Chondrocyte (in vitro differentiated cells): ENCODE measurements at regions not wholly inside any gene's neighbourhood (a gene's known extent, or its start where the extent isn't known, plus 50 kb on each side); places are given as distances from the start of the nearest gene placed in this dataset.

ENCODE experiments used
- DNase-seq: peaks from one replicate; pipeline ENCODE4 v3.0.0; 2021; ENCODE audit warnings: mixed read lengths, low spot score
- H3K27ac Mint-ChIP-seq: one replicate; pipeline ENCODE4 v1.8.0; 2021; ENCODE audit warnings: mild to moderate bottlenecking, moderate library complexity, mixed read lengths; ENCODE audit not compliant: unreplicated experiment
- H3K27me3 Mint-ChIP-seq: 2 replicates; pipeline ENCODE4 v1.8.0; 2021; ENCODE audit warnings: low read depth, mixed read lengths
- H3K36me3 Mint-ChIP-seq: 2 replicates; pipeline ENCODE4 v1.8.0; 2021; ENCODE audit warnings: low read depth, mixed read lengths
- H3K4me1 Mint-ChIP-seq: 2 replicates; pipeline ENCODE4 v1.8.0; 2021; ENCODE audit warnings: low read depth, mild to moderate bottlenecking, mixed read lengths
- H3K4me3 Mint-ChIP-seq: one replicate; pipeline ENCODE4 v1.8.0; 2021; ENCODE audit warnings: mild to moderate bottlenecking, moderate library complexity, mixed read lengths; ENCODE audit not compliant: unreplicated experiment
- H3K9me3 Mint-ChIP-seq: 2 replicates; pipeline ENCODE4 v1.8.0; 2021; ENCODE audit warnings: low read depth, mixed read lengths
- TF ChIP-seq, protein P1 (sequence below): fragments of 200-600 bp; sonication (generic); IDR thresholded peaks from 2 replicates; pipeline ENCODE4 v1.5.0; 2021; ENCODE audit warnings: antibody characterized with exemption, mild to moderate bottlenecking, moderate library complexity

DNA sequence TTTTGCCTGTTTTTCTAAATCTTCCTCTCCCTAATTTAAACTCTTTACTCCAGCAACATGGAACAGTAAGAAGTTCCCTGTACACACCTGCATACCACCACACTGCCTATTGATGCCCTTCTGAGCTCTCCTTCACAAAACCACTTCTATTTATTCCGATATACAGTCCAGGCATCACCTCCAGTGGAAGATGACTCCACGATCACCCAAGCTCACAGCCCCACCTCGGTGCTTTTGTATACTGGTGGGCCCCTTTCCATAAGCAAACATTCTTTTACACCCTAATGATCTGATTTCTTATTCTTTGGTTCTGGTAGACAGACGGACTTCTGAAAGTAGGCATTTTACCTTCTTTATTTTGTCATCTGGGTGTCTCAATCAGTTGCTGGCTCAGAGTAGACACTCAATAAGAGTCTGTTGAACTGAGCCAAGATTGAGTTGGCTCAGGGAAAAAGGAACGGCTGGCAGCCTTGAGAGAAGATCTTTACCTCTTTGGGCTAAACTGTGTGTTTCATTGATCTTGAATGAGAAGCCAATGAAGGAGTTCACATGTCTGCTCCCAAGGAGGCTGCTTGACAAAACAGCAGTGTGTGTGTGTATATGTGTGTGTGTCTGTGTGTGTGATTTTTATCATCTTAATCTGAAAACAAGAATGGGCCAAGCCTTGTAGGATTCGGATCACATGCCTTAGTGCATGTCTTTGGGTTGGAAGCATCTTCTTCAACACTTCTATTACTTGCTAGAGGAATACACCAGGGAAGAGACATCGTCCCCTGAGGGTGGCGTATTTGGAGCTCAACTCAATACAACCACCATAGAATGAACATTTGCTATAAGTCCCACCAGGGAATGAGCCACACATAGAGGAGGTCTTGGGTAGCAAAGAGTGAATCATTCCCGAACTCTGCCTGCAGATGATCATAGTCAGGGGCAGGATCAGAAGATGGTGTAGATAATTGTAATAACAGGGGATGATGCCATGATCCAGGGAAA, 341.8 kb downstream of the CYRIA start:
- DNase-seq, result no peak
- TF ChIP-seq, protein P1, sequence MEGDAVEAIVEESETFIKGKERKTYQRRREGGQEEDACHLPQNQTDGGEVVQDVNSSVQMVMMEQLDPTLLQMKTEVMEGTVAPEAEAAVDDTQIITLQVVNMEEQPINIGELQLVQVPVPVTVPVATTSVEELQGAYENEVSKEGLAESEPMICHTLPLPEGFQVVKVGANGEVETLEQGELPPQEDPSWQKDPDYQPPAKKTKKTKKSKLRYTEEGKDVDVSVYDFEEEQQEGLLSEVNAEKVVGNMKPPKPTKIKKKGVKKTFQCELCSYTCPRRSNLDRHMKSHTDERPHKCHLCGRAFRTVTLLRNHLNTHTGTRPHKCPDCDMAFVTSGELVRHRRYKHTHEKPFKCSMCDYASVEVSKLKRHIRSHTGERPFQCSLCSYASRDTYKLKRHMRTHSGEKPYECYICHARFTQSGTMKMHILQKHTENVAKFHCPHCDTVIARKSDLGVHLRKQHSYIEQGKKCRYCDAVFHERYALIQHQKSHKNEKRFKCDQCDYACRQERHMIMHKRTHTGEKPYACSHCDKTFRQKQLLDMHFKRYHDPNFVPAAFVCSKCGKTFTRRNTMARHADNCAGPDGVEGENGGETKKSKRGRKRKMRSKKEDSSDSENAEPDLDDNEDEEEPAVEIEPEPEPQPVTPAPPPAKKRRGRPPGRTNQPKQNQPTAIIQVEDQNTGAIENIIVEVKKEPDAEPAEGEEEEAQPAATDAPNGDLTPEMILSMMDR, result no peak
- no peaks in the 10 kb centered on the region for H3K36me3 Mint-ChIP-seq
- H3K9me3 Mint-ChIP-seq, result no peaks in the 10 kb centered on the region
- H3K27me3 Mint-ChIP-seq, result peaks cover 4% of the 10 kb centered on the region
- peaks cover 5% of the 10 kb centered on the region for H3K4me1 Mint-ChIP-seq
- no peak overlapping the region for H3K4me3 Mint-ChIP-seq
- H3K27ac Mint-ChIP-seq, result no peak overlapping the region

DNA sequence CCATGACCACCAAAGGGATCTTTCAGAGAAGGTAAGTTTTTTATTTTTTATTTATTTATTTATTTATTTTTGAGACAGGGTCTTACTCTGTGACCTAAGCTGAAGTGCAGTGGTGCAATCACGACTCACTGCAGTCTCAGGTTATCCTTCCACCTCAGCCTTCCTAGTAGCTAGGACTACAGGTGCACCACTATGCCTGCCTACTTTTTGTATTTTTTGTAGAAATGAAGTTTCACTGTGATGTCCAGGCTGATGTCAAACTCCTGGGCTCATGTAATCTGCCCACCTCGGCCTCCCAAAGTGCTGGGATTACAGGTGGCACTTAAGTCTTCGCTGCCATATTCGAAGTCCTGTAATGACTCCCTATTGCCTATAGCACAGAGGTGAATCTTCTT, 342.5 kb downstream of the CYRIA start:
- no peaks in the 10 kb centered on the region for H3K36me3 Mint-ChIP-seq

DNA sequence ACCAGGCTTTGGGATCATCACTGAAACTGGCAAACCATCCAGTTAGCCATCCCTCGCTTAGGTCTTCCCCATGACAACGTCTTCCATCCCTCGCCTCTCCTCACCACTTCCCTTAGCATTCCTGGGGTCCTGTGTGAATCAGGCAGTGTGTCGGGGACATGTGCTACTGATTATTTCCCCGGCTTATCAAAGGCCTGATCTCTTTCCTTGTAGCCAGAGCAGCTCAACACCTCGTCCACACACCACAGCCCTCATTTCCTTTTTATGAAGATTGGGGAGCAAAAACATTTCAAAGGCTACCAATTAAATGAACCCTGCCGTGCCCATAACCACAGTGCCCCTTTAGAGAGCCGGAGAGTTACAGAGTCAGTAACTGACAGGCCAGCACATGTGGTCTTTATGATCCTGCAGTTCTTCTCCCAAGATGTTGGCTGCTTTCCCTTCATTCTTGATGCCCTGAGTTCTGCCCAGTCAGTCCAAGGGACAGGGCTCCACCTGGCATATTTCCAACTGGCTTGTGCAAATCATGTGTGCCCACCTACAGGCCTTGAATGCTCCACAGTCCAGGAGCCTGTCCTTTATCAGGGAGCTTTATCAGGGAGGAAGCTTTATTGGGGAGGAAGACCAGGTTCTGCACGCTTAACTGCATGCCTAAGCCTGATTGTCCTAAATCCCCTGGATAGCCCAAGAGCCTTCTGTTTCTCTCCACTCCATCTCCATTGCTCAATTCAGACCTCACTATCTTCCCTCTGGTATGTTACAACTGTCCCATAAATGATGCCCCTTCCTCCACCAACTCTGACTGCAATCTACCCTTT, 343.1 kb downstream of the CYRIA start:
- peaks cover 13% of the 10 kb centered on the region for H3K4me1 Mint-ChIP-seq
- no peak overlapping the region for H3K27ac Mint-ChIP-seq
- H3K36me3 Mint-ChIP-seq, result no peaks in the 10 kb centered on the region
- DNase-seq, result no peak
- H3K27me3 Mint-ChIP-seq, result peaks cover 4% of the 10 kb centered on the region
- H3K9me3 Mint-ChIP-seq, result no peaks in the 10 kb centered on the region
- TF ChIP-seq, protein P1, result no peak
- no peak overlapping the region for H3K4me3 Mint-ChIP-seq

More for the DNA sequence above, 342.5 kb downstream of the CYRIA start:
- DNase-seq, result no peak
- peaks cover 4% of the 10 kb centered on the region for H3K27me3 Mint-ChIP-seq
- H3K4me3 Mint-ChIP-seq, result no peak overlapping the region
- H3K9me3 Mint-ChIP-seq, result no peaks in the 10 kb centered on the region
- TF ChIP-seq, protein P1, result no peak
- H3K27ac Mint-ChIP-seq, result no peak overlapping the region
- peaks cover 12% of the 10 kb centered on the region for H3K4me1 Mint-ChIP-seq

DNA sequence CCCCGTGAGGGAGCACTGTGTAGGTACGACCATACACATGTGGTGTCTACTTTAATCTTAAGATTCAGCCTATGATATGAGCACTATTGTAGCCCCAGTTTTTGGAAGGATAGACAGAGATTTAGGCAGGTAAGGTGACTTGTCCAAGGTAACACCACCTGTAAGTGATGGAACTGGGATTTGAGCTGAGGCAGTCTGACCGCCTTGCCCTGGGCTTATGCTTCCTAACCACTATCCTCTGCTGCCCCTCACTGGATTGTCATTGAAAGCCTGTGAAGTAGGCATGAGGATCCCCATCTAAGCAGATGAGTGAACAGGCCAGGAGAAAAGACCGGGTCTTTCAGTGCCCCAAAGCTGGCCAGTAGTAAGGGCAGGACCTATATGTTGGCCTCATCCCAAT, 343.8 kb downstream of the CYRIA start:
- no peaks in the 10 kb centered on the region for H3K36me3 Mint-ChIP-seq
- H3K9me3 Mint-ChIP-seq, result no peaks in the 10 kb centered on the region
- DNase-seq, result no peak
- H3K4me1 Mint-ChIP-seq, result peaks cover 13% of the 10 kb centered on the region
- H3K4me3 Mint-ChIP-seq, result no peak overlapping the region
- TF ChIP-seq, protein P1, result no peak
- H3K27me3 Mint-ChIP-seq, result peaks cover 4% of the 10 kb centered on the region
- no peak overlapping the region for H3K27ac Mint-ChIP-seq

DNA sequence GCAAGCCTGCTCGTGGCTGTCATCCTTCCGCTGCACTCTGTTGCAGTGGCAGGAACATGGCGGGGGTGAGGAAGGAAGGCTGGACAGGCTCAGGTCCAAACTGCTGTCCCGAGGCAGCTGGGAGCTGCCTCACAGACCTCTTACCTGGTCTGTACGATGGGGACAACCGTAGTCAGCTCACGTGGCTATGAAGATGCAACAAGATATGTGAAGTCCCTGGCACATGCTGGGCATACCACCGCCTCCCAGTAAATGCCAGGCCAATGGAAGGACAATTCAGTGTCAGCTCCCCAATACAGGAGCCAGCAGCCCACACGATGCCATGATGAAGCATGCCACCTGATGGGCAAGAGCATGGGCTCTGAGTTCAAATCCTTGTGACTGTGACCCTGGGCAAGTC, 344.4 kb downstream of the CYRIA start:
- Mint-ChIP-seq H3K4me3 (no peak overlapping the region), H3K27ac (no peak overlapping the region), H3K27me3 (peaks cover 4% of the 10 kb centered on the region), H3K4me1 (peaks cover 13% of the 10 kb centered on the region), H3K9me3 (no peaks in the 10 kb centered on the region), H3K36me3 (no peaks in the 10 kb centered on the region)
- DNase-seq, result no peak
- TF ChIP-seq, protein P1, result no peak
